ENCODE measurements at regions not wholly inside any gene's neighbourhood (a gene's known extent, or its start where the extent isn't known, plus 50 kb on each side); places are given as distances from the start of the nearest gene placed in this dataset.

DNA sequence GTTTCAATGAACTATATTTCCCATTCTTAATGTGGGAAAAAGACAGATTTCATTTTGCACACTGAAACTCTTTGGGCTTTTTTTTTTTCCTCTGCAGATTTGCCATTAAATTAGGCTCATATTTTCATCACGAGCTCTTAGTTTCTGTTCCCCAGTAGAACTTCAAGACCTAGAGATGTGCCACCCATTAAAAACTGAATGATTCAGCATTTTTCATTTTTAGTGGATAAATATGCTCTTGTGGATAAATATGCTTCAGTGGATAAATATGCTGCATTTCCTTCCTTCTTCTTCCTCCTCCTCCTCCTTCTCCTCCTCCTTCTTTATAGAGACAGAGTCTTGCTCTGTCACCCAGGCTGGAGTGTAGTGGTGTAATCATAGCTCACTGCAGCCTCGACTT is 322.4 kb upstream of the PRKX start:
- 55% methylated on average over 2 of the region's 2 CpGs for WGBS
- Histone ChIP-seq H3K4me3 (ENCODE audit: low read depth in 1 of 3, low read length in 3 of 3) (no peak overlapping the region), H3K27ac (ENCODE audit: low read depth in 1 of 2, low read length in 2 of 2) (no peak overlapping the region), H3K27me3 (ENCODE audit: control insufficient read depth in 4 of 4, insufficient read depth in 4 of 4, low read length in 3 of 4) (no peaks in the 10 kb centered on the region), H3K9me3 (ENCODE audit: control insufficient read depth in 4 of 4, low read length in 3 of 4) (no peaks in the 10 kb centered on the region), H3K4me1 (ENCODE audit: control insufficient read depth in 4 of 4, insufficient read depth in 4 of 4, low read length in 3 of 4) (no peaks in the 10 kb centered on the region), H3K36me3 (ENCODE audit: control insufficient read depth in 4 of 4, insufficient read depth in 3 of 4, low read depth in 1 of 4, low read length in 3 of 4) (no peaks in the 10 kb centered on the region), H3K9ac (ENCODE audit: low read depth in 1 of 2, low read length in 2 of 2) (no peak overlapping the region)
- DNase-seq (ENCODE audit: low spot score): no peak
- TF ChIP-seq HNF4A (conservative IDR thresholded peaks at IDR 0.05) (no peak), RXRA (IDR thresholded peaks at IDR 0.05) (no peak), FOXA1 (IDR thresholded peaks at IDR 0.05) (no peak), TAF1 (conservative IDR thresholded peaks at IDR 0.05) (no peak)

GRCh38 chrX:4028151-4028550 is 314.7 kb upstream of the PRKX start:
- no peak for DNase-seq (ENCODE audit: low spot score)
- Histone ChIP-seq H3K4me1 (ENCODE audit: control insufficient read depth in 4 of 4, insufficient read depth in 4 of 4, low read length in 3 of 4) (no peaks in the 10 kb centered on the region), H3K27me3 (ENCODE audit: control insufficient read depth in 4 of 4, insufficient read depth in 4 of 4, low read length in 3 of 4) (no peaks in the 10 kb centered on the region), H3K9ac (ENCODE audit: low read depth in 1 of 2, low read length in 2 of 2) (no peak overlapping the region), H3K27ac (ENCODE audit: low read depth in 1 of 2, low read length in 2 of 2) (no peak overlapping the region), H3K36me3 (ENCODE audit: control insufficient read depth in 4 of 4, insufficient read depth in 3 of 4, low read depth in 1 of 4, low read length in 3 of 4) (no peaks in the 10 kb centered on the region), H3K4me3 (ENCODE audit: low read depth in 1 of 3, low read length in 3 of 3) (no peak overlapping the region), H3K9me3 (ENCODE audit: control insufficient read depth in 4 of 4, low read length in 3 of 4) (no peaks in the 10 kb centered on the region)
- 69% methylated on average over 7 of the region's 7 CpGs for WGBS
- TF ChIP-seq RXRA (IDR thresholded peaks at IDR 0.05) (no peak), NR2F2 (IDR thresholded peaks at IDR 0.05) (no peak), ATF3 (IDR thresholded peaks at IDR 0.05) (no peak), TAF1 (conservative IDR thresholded peaks at IDR 0.05) (no peak), HNF4G (IDR thresholded peaks at IDR 0.05) (no peak), FOXA2 (IDR thresholded peaks at IDR 0.05) (no peak), GABPA (IDR thresholded peaks at IDR 0.05 in 1 of 2, conservative IDR thresholded peaks at IDR 0.05 in 1 of 2) (no peak)
- TF ChIP-seq, protein P1, sequence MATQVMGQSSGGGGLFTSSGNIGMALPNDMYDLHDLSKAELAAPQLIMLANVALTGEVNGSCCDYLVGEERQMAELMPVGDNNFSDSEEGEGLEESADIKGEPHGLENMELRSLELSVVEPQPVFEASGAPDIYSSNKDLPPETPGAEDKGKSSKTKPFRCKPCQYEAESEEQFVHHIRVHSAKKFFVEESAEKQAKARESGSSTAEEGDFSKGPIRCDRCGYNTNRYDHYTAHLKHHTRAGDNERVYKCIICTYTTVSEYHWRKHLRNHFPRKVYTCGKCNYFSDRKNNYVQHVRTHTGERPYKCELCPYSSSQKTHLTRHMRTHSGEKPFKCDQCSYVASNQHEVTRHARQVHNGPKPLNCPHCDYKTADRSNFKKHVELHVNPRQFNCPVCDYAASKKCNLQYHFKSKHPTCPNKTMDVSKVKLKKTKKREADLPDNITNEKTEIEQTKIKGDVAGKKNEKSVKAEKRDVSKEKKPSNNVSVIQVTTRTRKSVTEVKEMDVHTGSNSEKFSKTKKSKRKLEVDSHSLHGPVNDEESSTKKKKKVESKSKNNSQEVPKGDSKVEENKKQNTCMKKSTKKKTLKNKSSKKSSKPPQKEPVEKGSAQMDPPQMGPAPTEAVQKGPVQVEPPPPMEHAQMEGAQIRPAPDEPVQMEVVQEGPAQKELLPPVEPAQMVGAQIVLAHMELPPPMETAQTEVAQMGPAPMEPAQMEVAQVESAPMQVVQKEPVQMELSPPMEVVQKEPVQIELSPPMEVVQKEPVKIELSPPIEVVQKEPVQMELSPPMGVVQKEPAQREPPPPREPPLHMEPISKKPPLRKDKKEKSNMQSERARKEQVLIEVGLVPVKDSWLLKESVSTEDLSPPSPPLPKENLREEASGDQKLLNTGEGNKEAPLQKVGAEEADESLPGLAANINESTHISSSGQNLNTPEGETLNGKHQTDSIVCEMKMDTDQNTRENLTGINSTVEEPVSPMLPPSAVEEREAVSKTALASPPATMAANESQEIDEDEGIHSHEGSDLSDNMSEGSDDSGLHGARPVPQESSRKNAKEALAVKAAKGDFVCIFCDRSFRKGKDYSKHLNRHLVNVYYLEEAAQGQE (IDR thresholded peaks at IDR 0.05): no peak
- TF ChIP-seq, protein P2, sequence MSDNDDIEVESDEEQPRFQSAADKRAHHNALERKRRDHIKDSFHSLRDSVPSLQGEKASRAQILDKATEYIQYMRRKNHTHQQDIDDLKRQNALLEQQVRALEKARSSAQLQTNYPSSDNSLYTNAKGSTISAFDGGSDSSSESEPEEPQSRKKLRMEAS (IDR thresholded peaks at IDR 0.05): no peak

DNA sequence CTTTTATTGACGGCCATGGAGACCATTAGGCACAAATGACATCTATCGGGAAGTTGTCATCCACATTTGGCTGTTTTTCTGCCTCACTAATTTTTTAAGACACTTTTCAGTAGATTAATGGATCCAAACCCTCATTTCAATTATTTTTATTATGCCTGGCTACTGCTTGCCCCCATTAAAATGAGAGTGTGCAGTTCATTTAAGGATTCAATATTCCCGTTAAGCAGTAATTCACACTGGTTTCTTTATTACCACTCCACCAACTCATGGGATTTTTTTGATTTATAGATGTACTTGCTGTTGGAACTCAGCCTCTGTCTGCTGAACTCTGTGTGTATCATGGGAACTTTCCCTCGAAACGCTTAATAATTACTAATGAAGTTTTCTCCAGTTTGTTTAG is 291.8 kb upstream of the PRKX start:
- TF ChIP-seq CTCF (IDR thresholded peaks at IDR 0.05; ENCODE audit: low read depth, low read length, missing input control) (no peak), JUND (IDR thresholded peaks at IDR 0.05) (no peak), FOXA2 (IDR thresholded peaks at IDR 0.05) (no peak), GABPA (IDR thresholded peaks at IDR 0.05 in 1 of 2, conservative IDR thresholded peaks at IDR 0.05 in 1 of 2) (no peak)
- TF ChIP-seq, protein P2 (IDR thresholded peaks at IDR 0.05): no peak
- Histone ChIP-seq H3K27me3 (ENCODE audit: control insufficient read depth in 4 of 4, insufficient read depth in 4 of 4, low read length in 3 of 4) (no peaks in the 10 kb centered on the region), H3K9ac (ENCODE audit: low read depth in 1 of 2, low read length in 2 of 2) (no peak overlapping the region), H3K9me3 (ENCODE audit: control insufficient read depth in 4 of 4, low read length in 3 of 4) (no peaks in the 10 kb centered on the region), H3K4me1 (ENCODE audit: control insufficient read depth in 4 of 4, insufficient read depth in 4 of 4, low read length in 3 of 4) (no peaks in the 10 kb centered on the region), H3K36me3 (ENCODE audit: control insufficient read depth in 4 of 4, insufficient read depth in 3 of 4, low read depth in 1 of 4, low read length in 3 of 4) (no peaks in the 10 kb centered on the region), H3K27ac (ENCODE audit: low read depth in 1 of 2, low read length in 2 of 2) (no peak overlapping the region), H3K4me3 (ENCODE audit: low read depth in 1 of 3, low read length in 3 of 3) (no peak overlapping the region)
- 63% methylated on average over 5 of the region's 5 CpGs for WGBS
- DNase-seq (ENCODE audit: low spot score): no peak

All from liver (tissue), 8 donors.